GM12892 (cell line): ENCODE measurements at regions not wholly inside any gene's neighbourhood (a gene's known extent, or its start where the extent isn't known, plus 50 kb on each side); places are given as distances from the start of the nearest gene placed in this dataset.

ENCODE experiments used
- POLR2A ChIP-seq: IDR thresholded peaks from 2 replicates; pipeline ENCODE4 v1.6.1; 2011; ENCODE audit warnings: low read depth, low read length, control low read depth
- POLR2AphosphoS5 ChIP-seq: IDR thresholded peaks from 2 replicates; pipeline ENCODE4 v1.6.1; 2011; ENCODE audit warnings: low read depth, low read length, control low read depth
- TAF1 ChIP-seq: IDR thresholded peaks from 2 replicates; pipeline ENCODE4 v1.6.1; 2011; ENCODE audit warnings: low read depth, mild to moderate bottlenecking, control low read depth, low read length, borderline replicate concordance

DNA sequence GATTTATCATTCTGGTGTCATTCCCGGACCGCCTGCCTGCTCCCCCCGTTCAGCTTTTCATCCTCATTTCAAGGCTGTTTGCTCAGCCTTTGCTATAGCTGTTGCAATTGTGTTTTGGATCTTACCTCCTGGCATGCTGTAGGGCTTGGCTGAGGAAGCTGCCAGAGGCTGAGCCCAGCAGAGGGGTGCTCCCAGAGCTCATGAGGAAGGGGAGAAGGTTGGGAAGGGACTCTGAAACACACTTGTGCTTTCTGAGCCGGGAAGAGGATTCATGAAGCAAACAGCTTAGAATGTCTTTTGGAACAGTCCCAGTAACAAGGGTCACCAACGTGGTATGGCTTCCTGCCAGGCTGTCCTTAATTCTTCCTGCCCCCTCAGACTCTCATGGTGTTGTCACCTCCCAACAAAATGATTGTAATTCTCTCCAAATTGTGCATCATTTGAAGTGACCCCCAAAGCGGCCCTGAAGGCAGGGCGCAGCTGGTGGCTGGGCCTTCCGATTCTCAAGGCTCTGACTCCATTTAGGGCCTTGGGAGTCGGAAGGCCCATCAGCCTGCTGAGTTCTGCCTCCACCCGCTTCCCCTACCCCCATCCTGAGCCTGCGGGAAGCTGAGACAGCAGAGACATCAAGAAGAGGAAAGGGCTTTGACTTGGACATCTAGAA is 111.9 kb upstream of the ARHGAP5 start:
- no peak for TF ChIP-seq POLR2A
- TF ChIP-seq POLR2AphosphoS5, result no peak
- TF ChIP-seq TAF1, result no peak
